OCI-LY7 (cell line): ENCODE measurements at regions not wholly inside any gene's neighbourhood (a gene's known extent, or its start where the extent isn't known, plus 50 kb on each side); places are given as distances from the start of the nearest gene placed in this dataset.

Experiments used
- CTCF ChIP-seq: fragments of 200-600 bp; sonication (generic); conservative IDR thresholded peaks from 2 replicates; pipeline ENCODE4 v1.5.1; 2014; ENCODE audit warnings: mild to moderate bottlenecking, antibody characterized with exemption, low read length, moderate library complexity, mixed read lengths
- EZH2phosphoT487 ChIP-seq: fragments of 200-600 bp; sonication (generic); IDR thresholded peaks from 2 replicates; pipeline ENCODE4 v1.6.1; 2018; ENCODE audit warnings: low read depth, borderline replicate concordance, mild to moderate bottlenecking, mixed run types, antibody characterized with exemption, low read length, moderate library complexity, mixed read lengths

GRCh38 chr3:117706037-117706436 is 996.5 kb downstream of the TUSC7 start:
- TF ChIP-seq CTCF (no peak), EZH2phosphoT487 (no peak)
